ENCODE measurements at regions not wholly inside any gene's neighbourhood (a gene's known extent, or its start where the extent isn't known, plus 50 kb on each side); places are given as distances from the start of the nearest gene placed in this dataset.

- H4K20me1 ChIP-seq (ENCODE audit: insufficient read depth, low read length), result no peaks in the 10 kb centered on the region
These were observed 2266.1 kb downstream of the PCDH7 start for GRCh38 chr4:32986236-32986635.

DNA sequence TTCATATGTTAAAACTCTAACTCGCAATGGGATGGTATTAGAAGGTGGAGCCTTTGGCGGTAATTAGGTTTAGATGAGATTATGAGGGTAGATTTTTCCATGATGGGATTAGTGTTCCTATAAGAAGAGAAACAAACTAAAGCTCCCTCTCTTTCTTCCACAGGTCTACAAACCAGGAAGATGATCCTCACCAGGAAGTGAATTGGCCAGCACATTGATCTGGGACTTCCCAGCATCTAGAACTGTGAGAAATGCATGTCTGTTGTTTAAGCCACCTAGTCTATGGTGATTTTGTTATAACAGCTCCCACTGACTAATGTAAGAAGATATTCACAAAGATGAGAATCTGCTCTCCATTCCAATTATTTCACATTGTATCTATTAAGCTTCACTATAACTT lies 2266.9 kb downstream of the PCDH7 start:
- no peaks in the 10 kb centered on the region for H4K20me1 ChIP-seq (ENCODE audit: insufficient read depth, low read length)
- CTCF ChIA-PET (ENCODE audit: unreplicated experiment), result no interaction called here
- no peak overlapping the region for H3K27ac ChIP-seq (ENCODE audit: low read depth, low read length, poor library complexity, severe bottlenecking)
- H2AFZ ChIP-seq (ENCODE audit: low read length), result no peak overlapping the region
- H3K79me2 ChIP-seq (ENCODE audit: insufficient read depth, low read depth, low read length), result no peaks in the 10 kb centered on the region
- BruUV-seq (replicated peaks), result no TSS peak
- no peak for DNase-seq (ENCODE audit: low spot score)
- intact Hi-C loops (cut with micrococcal nuclease; ENCODE audit: unreplicated experiment), result no loop called here
- TF ChIP-seq CTCF (conservative IDR thresholded peaks at IDR 0.05; ENCODE audit: low read length) (no peak), EZH2phosphoT487 (IDR thresholded peaks at IDR 0.05; ENCODE audit: borderline replicate concordance, low read depth, low read length) (no peak)
- H3K4me1 ChIP-seq (ENCODE audit: insufficient read depth, low read length, poor library complexity, severe bottlenecking), result no peaks in the 10 kb centered on the region
- no peaks in the 10 kb centered on the region for H3K9me2 ChIP-seq (ENCODE audit: insufficient read depth, low read length)
- H3K9me3 ChIP-seq (ENCODE audit: low read length), result no peaks in the 10 kb centered on the region
- H3K4me2 ChIP-seq (ENCODE audit: low read length), result no peak overlapping the region
- no peaks in the 10 kb centered on the region for H3K36me3 ChIP-seq (ENCODE audit: insufficient read depth, low read length)
- POLR2A ChIA-PET, result no interaction called here
- no peak overlapping the region for H3K4me3 ChIP-seq (ENCODE audit: low read depth, low read length, poor library complexity, severe bottlenecking)

More at GRCh38 chr4:32986236-32986635, 2266.1 kb downstream of the PCDH7 start:
- Histone ChIP-seq H3K36me3 (ENCODE audit: insufficient read depth, low read length) (no peaks in the 10 kb centered on the region), H3K9me3 (ENCODE audit: low read length) (no peaks in the 10 kb centered on the region), H3K4me1 (ENCODE audit: insufficient read depth, low read length, poor library complexity, severe bottlenecking) (no peaks in the 10 kb centered on the region), H3K79me2 (ENCODE audit: insufficient read depth, low read depth, low read length) (no peaks in the 10 kb centered on the region), H3K9me2 (ENCODE audit: insufficient read depth, low read length) (no peaks in the 10 kb centered on the region), H3K27ac (ENCODE audit: low read depth, low read length, poor library complexity, severe bottlenecking) (no peak overlapping the region), H2AFZ (ENCODE audit: low read length) (no peak overlapping the region), H3K4me2 (ENCODE audit: low read length) (no peak overlapping the region), H3K4me3 (ENCODE audit: low read depth, low read length, poor library complexity, severe bottlenecking) (no peak overlapping the region)
- ChIA-PET CTCF (ENCODE audit: unreplicated experiment) (no interaction called here), POLR2A (interaction anchor here (0.5 kb wide), 1 partner anchor 354 kb away, joined by 3 read pairs; no protein-coding TSS in a partner anchor)
- no peak for DNase-seq (ENCODE audit: low spot score)
- intact Hi-C loops (cut with micrococcal nuclease; ENCODE audit: unreplicated experiment), result no loop called here
- TF ChIP-seq EZH2phosphoT487 (IDR thresholded peaks at IDR 0.05; ENCODE audit: borderline replicate concordance, low read depth, low read length) (no peak), CTCF (conservative IDR thresholded peaks at IDR 0.05; ENCODE audit: low read length) (no peak)
- BruUV-seq (replicated peaks), result no TSS peak

GRCh38 chr4:32988165-32988811 lies 2268.1 kb downstream of the PCDH7 start:
- Histone ChIP-seq H3K9me3 (ENCODE audit: low read length) (no peaks in the 10 kb centered on the region), H3K36me3 (ENCODE audit: insufficient read depth, low read length) (no peaks in the 10 kb centered on the region), H3K9me2 (ENCODE audit: insufficient read depth, low read length) (no peaks in the 10 kb centered on the region), H3K4me1 (ENCODE audit: insufficient read depth, low read length, poor library complexity, severe bottlenecking) (no peaks in the 10 kb centered on the region), H4K20me1 (ENCODE audit: insufficient read depth, low read length) (no peaks in the 10 kb centered on the region), H2AFZ (ENCODE audit: low read length) (no peak overlapping the region), H3K27ac (ENCODE audit: low read depth, low read length, poor library complexity, severe bottlenecking) (no peak overlapping the region), H3K4me2 (ENCODE audit: low read length) (no peak overlapping the region), H3K4me3 (ENCODE audit: low read depth, low read length, poor library complexity, severe bottlenecking) (no peak overlapping the region), H3K79me2 (ENCODE audit: insufficient read depth, low read depth, low read length) (no peaks in the 10 kb centered on the region)
- no peak for TF ChIP-seq EZH2phosphoT487 (IDR thresholded peaks at IDR 0.05; ENCODE audit: borderline replicate concordance, low read depth, low read length)
- no peak for TF ChIP-seq CTCF (conservative IDR thresholded peaks at IDR 0.05; ENCODE audit: low read length)
- no peak for DNase-seq (ENCODE audit: low spot score)
- no TSS peak for BruUV-seq (replicated peaks)
- ChIA-PET CTCF (ENCODE audit: unreplicated experiment) (no interaction called here), POLR2A (no interaction called here)
- intact Hi-C loops (cut with micrococcal nuclease; ENCODE audit: unreplicated experiment), result no loop called here
